Astrocyte (in vitro differentiated cells and primary cell): ENCODE measurements at regions not wholly inside any gene's neighbourhood (a gene's known extent, or its start where the extent isn't known, plus 50 kb on each side); places are given as distances from the start of the nearest gene placed in this dataset.

Experiments
- DNase-seq: peaks from one replicate; pipeline ENCODE4 v3.0.0-alpha.2; 2010; ENCODE audit warnings: low read depth
- FAIRE-seq: peaks from 2 replicates; lab custom pipeline; 2011; peaks lifted over from hg19 to GRCh38; lab: Jason Lieb, UNC
- H2AFZ ChIP-seq: 2 replicates; pipeline ENCODE4 v1.6.0; 2012; ENCODE audit warnings: low read depth, low read length, inconsistent platforms
- H3K27ac ChIP-seq: 2 replicates; pipeline ENCODE4 v1.5.1; 2011; ENCODE audit warnings: low read depth, low read length, inconsistent platforms
- H3K27me3 ChIP-seq: 2 replicates; pipeline ENCODE4 v1.6.0; 2011; ENCODE audit warnings: low read length, inconsistent platforms; ENCODE audit not compliant: insufficient read depth
- H3K36me3 ChIP-seq: 2 replicates; pipeline ENCODE4 v1.5.1; 2011; ENCODE audit warnings: low read length, inconsistent platforms; ENCODE audit not compliant: insufficient read depth
- H3K4me1 ChIP-seq: 2 replicates; pipeline ENCODE4 v1.5.1; 2011; ENCODE audit warnings: low read length, inconsistent platforms; ENCODE audit not compliant: insufficient read depth
- H3K4me2 ChIP-seq: 2 replicates; pipeline ENCODE4 v1.6.0; 2012; ENCODE audit warnings: low read length, inconsistent platforms
- H3K4me3 ChIP-seq: 2 replicates; pipeline ENCODE4 v1.5.1; 2011; ENCODE audit warnings: low read depth, mild to moderate bottlenecking, low read length, inconsistent platforms; ENCODE audit not compliant: insufficient read depth
- H3K79me2 ChIP-seq: 2 replicates; pipeline ENCODE4 v1.6.0; 2012; ENCODE audit warnings: mild to moderate bottlenecking, low read length, inconsistent platforms; ENCODE audit not compliant: insufficient read depth
- H3K9ac ChIP-seq: 2 replicates; pipeline ENCODE4 v1.6.0; 2012; ENCODE audit warnings: mild to moderate bottlenecking, low read length, inconsistent platforms
- H3K9me3 ChIP-seq: 2 replicates; pipeline ENCODE4 v1.5.1; 2012; ENCODE audit warnings: low read depth, mild to moderate bottlenecking, low read length, inconsistent platforms; ENCODE audit not compliant: insufficient read depth
- H4K20me1 ChIP-seq: 2 replicates; pipeline ENCODE4 v1.6.0; 2012; ENCODE audit warnings: low read length, inconsistent platforms; ENCODE audit not compliant: insufficient read depth
- H3K27ac Mint-ChIP-seq: one replicate; pipeline ENCODE4 v1.8.0; 2021; ENCODE audit warnings: mild to moderate bottlenecking, mixed read lengths; ENCODE audit not compliant: unreplicated experiment
- H3K27me3 Mint-ChIP-seq: one replicate; pipeline ENCODE4 v1.8.0; 2021; ENCODE audit warnings: low read depth, mixed read lengths; ENCODE audit not compliant: unreplicated experiment
- H3K36me3 Mint-ChIP-seq: one replicate; pipeline ENCODE4 v1.8.0; 2021; ENCODE audit warnings: low read depth, mixed read lengths; ENCODE audit not compliant: unreplicated experiment
- H3K4me1 Mint-ChIP-seq: one replicate; pipeline ENCODE4 v1.8.0; 2021; ENCODE audit warnings: low read depth, mixed read lengths; ENCODE audit not compliant: unreplicated experiment
- H3K4me3 Mint-ChIP-seq: one replicate; pipeline ENCODE4 v1.8.0; 2021; ENCODE audit warnings: mild to moderate bottlenecking, moderate library complexity, mixed read lengths; ENCODE audit not compliant: unreplicated experiment
- H3K9me3 Mint-ChIP-seq: one replicate; pipeline ENCODE4 v1.8.0; 2021; ENCODE audit warnings: mild to moderate bottlenecking, mixed read lengths; ENCODE audit not compliant: unreplicated experiment
- EZH2 ChIP-seq: IDR thresholded peaks from 2 replicates; pipeline ENCODE4 v1.6.1; 2012; ENCODE audit warnings: mild to moderate bottlenecking, low read length, inconsistent platforms; ENCODE audit not compliant: insufficient read depth
- TF ChIP-seq, protein P1 (sequence below): IDR thresholded peaks from 2 replicates; pipeline ENCODE4 v1.5.1; 2011; ENCODE audit warnings: low read depth, mild to moderate bottlenecking, inconsistent platforms, low read length, moderate library complexity; ENCODE audit not compliant: insufficient read depth

GRCh38 chr15:96589864-96590263 lies 259.4 kb downstream of the NR2F2 start:
- no peak for FAIRE-seq
- Histone ChIP-seq H3K27ac (no peak overlapping the region), H3K4me1 (no peaks in the 10 kb centered on the region), H2AFZ (no peak overlapping the region), H3K36me3 (no peaks in the 10 kb centered on the region), H3K4me2 (no peak overlapping the region), H3K9ac (no peak overlapping the region), H3K27me3 (peaks cover 2% of the 10 kb centered on the region), H4K20me1 (no peaks in the 10 kb centered on the region), H3K79me2 (no peaks in the 10 kb centered on the region), H3K9me3 (no peaks in the 10 kb centered on the region), H3K4me3 (no peak overlapping the region)
- Mint-ChIP-seq H3K4me3 (no peak overlapping the region), H3K36me3 (no peaks in the 10 kb centered on the region), H3K4me1 (no peaks in the 10 kb centered on the region), H3K27ac (no peak overlapping the region), H3K27me3 (peaks cover 23% of the 10 kb centered on the region), H3K9me3 (no peaks in the 10 kb centered on the region)
- TF ChIP-seq EZH2: no peak
- TF ChIP-seq, protein P1, sequence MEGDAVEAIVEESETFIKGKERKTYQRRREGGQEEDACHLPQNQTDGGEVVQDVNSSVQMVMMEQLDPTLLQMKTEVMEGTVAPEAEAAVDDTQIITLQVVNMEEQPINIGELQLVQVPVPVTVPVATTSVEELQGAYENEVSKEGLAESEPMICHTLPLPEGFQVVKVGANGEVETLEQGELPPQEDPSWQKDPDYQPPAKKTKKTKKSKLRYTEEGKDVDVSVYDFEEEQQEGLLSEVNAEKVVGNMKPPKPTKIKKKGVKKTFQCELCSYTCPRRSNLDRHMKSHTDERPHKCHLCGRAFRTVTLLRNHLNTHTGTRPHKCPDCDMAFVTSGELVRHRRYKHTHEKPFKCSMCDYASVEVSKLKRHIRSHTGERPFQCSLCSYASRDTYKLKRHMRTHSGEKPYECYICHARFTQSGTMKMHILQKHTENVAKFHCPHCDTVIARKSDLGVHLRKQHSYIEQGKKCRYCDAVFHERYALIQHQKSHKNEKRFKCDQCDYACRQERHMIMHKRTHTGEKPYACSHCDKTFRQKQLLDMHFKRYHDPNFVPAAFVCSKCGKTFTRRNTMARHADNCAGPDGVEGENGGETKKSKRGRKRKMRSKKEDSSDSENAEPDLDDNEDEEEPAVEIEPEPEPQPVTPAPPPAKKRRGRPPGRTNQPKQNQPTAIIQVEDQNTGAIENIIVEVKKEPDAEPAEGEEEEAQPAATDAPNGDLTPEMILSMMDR: no peak
- DNase-seq: no peak

GRCh38 chr15:96593735-96594134 lies 263.2 kb downstream of the NR2F2 start:
- no peak overlapping the region for H3K4me3 ChIP-seq
- no peaks in the 10 kb centered on the region for H3K79me2 ChIP-seq
- peak overlapping the region; percentile 5 for H2AFZ ChIP-seq
- no peaks in the 10 kb centered on the region for H3K36me3 ChIP-seq
- no peak overlapping the region for H3K4me3 Mint-ChIP-seq
- no peaks in the 10 kb centered on the region for H4K20me1 ChIP-seq
- H3K4me1 ChIP-seq: no peaks in the 10 kb centered on the region
- H3K27ac Mint-ChIP-seq: no peak overlapping the region
- peaks cover 15% of the 10 kb centered on the region for H3K27me3 Mint-ChIP-seq
- H3K4me2 ChIP-seq: peak overlapping the region; percentile 64
- no peaks in the 10 kb centered on the region for H3K4me1 Mint-ChIP-seq
- H3K9me3 Mint-ChIP-seq: no peaks in the 10 kb centered on the region
- no peak for TF ChIP-seq EZH2
- TF ChIP-seq, protein P1: no peak
- H3K36me3 Mint-ChIP-seq: no peaks in the 10 kb centered on the region
- DNase-seq: no peak
- no peak for FAIRE-seq
- no peaks in the 10 kb centered on the region for H3K27me3 ChIP-seq
- H3K9me3 ChIP-seq: no peaks in the 10 kb centered on the region
- no peak overlapping the region for H3K27ac ChIP-seq
- H3K9ac ChIP-seq: no peak overlapping the region

DNA sequence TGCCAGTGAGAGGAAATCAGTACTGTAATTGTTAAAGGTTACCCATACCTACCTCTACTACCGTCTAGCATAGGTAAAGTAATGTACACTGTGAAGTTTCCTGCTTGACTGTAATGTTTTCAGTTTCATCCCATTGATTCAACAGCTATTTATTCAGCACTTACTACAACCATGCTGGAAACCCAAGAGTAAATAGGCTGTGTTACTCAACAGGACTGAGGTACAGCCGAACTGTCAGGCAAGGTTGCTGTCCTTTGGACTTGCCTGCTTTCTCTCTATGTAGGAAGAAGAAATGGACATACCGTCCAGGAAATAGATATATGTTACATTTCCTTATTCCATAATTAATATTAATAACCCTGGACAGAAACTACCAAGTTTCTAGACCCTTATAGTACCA lies 265.5 kb downstream of the NR2F2 start:
- no peaks in the 10 kb centered on the region for H4K20me1 ChIP-seq
- FAIRE-seq: no peak
- Mint-ChIP-seq H3K36me3 (no peaks in the 10 kb centered on the region), H3K27ac (no peak overlapping the region), H3K9me3 (no peaks in the 10 kb centered on the region), H3K27me3 (peaks cover 8% of the 10 kb centered on the region), H3K4me1 (no peaks in the 10 kb centered on the region), H3K4me3 (no peak overlapping the region)
- no peaks in the 10 kb centered on the region for H3K27me3 ChIP-seq
- H3K79me2 ChIP-seq: no peaks in the 10 kb centered on the region
- TF ChIP-seq, protein P1: no peak
- TF ChIP-seq EZH2: no peak
- no peak overlapping the region for H3K4me3 ChIP-seq
- H3K9me3 ChIP-seq: no peaks in the 10 kb centered on the region
- H3K36me3 ChIP-seq: no peaks in the 10 kb centered on the region
- H2AFZ ChIP-seq: no peak overlapping the region
- no peaks in the 10 kb centered on the region for H3K4me1 ChIP-seq
- no peak overlapping the region for H3K9ac ChIP-seq
- DNase-seq: no peak
- H3K27ac ChIP-seq: no peak overlapping the region
- H3K4me2 ChIP-seq: no peak overlapping the region
